Stimulated activated CD4-positive, alpha-beta T cell treated with anti-CD3 and anti-CD28 coated beads, TNF-alpha, amount 100 ng/mL, for 24 hours (primary cell): ENCODE measurements at regions not wholly inside any gene's neighbourhood (a gene's known extent, or its start where the extent isn't known, plus 50 kb on each side); places are given as distances from the start of the nearest gene placed in this dataset.
"Not testable (repeated sequence)": the region's sequence is repeated elsewhere in the genome, so short reads cannot be mapped to it uniquely, and the experiment has no call there.

Source experiments
- DNase-seq, 3 experiments: peaks; one replicate each; pipeline ENCODE4 v3.0.0-alpha.2; 2020; ENCODE audit warnings: low read depth in 3 of 3

- DNase-seq: no peak
Observed at GRCh38 chr12:97713270-97713669, 250.7 kb downstream of the RMST start.

- no peak for DNase-seq
Observed at GRCh38 chr12:97714107-97714563, 251.5 kb downstream of the RMST start.

DNA sequence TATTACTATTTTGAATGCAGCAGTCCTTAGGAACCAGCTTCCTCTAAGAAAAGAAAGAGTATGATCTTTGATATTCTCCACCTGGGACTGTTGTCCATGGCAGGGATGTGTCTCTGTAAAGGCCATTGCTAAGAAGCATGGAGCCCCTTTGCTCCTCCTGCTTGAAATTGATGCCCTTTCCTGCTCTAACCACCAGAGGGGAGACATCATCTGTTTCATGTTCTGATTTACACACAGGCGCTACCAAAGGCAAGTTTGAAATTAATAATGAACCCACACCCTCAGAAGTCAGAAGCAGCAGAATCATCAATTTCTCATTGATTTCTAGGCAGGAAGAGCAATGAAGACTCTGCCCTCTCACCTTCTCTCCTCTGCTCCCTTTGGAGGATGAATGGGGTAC, 253.8 kb downstream of the RMST start:
- no peak for DNase-seq

DNA sequence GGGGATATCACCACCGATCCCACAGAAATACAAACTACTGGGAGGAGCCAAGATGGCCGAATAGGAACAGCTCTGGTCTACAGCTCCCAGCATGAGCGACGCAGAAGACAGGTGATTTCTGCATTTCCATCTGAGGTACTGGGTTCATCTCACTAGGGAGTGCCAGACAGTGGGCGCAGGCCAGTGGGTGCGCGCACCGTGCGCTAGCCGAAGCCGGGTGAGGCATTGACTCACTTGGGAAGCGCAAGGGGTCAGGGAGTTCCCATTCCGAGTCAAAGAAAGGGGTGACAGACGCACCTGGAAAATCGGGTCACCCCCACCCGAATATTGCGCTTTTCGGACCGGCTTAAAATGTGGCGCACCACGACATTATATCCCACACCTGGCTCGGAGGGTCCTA, 261.2 kb downstream of the RMST start:
- DNase-seq: not testable (repeated sequence)

DNA sequence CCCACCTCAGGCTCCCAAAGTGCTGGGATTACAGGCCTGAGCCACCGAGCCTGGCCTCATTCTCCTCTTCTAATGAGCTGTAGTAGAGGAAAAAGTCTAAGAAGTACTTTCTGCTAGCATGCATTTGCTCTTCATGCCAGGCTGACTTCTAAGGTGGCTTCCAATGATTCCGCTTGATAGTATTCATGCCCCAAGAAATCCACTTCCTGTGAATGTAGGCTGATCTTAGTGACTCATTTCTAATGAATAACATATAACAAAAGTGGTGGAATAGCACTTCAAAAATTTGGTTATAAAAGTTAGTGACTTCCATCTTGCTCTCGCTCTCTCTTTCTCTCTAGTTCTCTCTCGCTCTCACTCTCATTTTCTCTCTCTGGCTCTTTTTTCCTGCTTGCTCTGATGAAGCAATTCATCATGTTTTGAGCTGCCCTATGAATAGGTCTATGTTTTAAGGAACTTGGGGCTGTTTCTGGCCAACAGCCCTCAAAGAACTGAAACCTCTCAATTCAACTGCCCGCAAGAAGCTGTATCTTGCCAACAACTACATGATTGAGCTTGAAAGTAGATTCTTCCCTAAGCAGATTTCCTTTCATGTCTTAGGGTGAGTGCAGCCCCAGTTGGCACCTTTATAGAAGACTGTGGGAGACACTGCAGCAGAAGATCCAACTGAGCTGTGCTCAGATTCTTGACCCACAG, 282.9 kb downstream of the RMST start:
- DNase-seq: no peak

DNA sequence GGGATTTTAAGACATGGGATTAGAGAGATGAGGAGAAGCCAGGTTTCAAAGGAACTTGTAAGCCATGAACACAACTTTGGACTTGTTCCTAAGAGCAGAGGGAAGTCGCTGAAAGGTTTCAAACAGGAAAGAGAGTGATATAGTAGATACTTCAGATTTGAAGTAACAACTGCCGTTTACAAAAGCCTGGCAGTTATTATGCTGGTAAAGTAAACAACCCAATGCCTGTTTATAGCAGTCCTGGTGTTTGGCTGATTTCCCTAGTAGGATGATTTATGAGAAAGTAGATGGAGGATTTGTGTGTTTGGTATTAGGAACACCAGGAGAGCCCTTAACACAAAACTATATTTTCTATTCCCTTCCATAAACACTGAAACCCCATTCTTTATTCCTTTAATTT, 285.7 kb downstream of the RMST start:
- no peak for DNase-seq

GRCh38 chr12:97751704-97752103, 289.1 kb downstream of the RMST start:
- DNase-seq: no peak

GRCh38 chr12:97752129-97752528, 289.5 kb downstream of the RMST start:
- no peak for DNase-seq

DNA sequence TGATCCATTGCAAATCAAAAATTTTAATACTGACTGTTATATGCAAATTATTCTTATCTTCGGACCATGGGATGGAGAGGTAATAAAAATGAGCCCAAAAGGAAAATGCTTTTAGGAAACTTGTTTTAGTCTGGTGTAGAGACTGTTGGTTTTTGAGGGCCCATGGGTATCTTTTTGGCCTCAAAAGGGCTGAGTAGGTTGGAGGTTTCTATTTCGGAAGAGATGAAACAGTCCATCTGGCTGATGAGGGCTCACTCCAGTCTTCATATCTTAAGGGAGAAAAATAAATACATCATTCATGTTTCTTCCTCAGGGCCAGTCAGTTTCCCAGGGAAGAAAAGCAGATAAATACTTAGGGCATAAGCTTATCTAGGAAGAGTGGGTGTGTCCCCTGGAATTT, 290.7 kb downstream of the RMST start:
- no peak for DNase-seq

DNA sequence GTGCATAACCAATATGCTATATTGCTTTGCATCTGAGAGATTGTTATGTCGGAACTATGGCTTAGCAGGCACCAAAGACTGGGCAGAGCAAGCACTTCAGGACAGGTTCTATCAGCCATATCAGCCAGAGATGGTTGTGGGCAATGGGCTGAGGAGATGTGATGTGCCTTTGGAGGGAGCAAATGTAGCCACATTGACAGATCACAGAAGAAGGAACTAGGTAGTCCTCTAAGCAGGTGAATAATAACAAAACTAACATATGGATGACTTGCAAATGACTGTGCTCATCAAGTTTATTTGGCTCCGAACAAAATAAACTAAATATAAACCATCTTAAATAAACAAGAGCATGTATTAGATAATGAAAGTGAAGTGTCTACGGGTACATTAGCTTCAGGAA, 291.7 kb downstream of the RMST start:
- no peak for DNase-seq

DNA sequence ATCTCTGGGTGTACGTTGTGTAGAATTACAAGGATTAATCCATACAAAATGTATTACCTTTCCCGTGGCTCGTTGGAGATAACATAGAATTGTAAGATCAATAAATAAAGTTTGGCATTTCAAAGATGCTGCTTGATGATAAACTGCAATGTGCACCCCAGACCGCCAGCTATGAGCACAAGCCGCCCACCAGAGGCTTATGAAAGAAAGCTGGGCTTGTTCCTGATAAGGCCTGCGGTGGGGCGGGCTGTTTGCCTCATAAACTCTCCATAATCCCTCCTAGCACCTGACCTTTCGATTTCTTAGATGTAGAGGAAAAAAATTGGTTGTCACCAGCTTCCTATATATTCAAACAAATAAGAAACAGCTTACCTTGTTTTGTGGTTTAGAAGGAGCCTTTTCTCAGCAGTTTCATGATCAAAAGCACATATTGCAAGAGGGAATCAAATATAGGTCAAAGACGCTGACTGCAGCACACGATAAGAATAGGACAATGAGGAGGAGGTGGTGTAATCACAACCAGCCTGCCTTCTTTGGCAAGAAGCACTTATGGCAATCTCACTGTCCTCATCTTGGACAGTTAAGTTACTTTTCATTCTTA, 293.6 kb downstream of the RMST start:
- no peak for DNase-seq

DNA sequence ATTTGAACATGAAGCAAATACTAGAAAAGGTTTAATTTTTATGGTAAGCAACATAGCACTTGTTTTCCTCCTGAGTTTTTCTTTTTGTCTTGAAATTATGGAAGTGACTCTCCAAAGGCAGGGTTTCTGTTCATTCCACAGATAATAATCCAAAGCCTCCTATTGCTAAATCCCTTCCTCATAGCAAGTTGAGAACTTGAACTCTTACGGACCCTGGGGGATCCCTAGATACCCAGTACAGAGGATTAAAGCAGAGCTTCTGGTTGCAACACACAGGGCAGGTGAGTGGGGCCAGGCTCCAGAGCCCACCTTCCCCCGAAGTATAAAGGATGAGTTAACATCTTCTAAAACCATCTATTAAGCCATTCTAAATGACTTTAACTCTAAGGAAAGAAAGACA, 294.1 kb downstream of the RMST start:
- DNase-seq: no peak

DNA sequence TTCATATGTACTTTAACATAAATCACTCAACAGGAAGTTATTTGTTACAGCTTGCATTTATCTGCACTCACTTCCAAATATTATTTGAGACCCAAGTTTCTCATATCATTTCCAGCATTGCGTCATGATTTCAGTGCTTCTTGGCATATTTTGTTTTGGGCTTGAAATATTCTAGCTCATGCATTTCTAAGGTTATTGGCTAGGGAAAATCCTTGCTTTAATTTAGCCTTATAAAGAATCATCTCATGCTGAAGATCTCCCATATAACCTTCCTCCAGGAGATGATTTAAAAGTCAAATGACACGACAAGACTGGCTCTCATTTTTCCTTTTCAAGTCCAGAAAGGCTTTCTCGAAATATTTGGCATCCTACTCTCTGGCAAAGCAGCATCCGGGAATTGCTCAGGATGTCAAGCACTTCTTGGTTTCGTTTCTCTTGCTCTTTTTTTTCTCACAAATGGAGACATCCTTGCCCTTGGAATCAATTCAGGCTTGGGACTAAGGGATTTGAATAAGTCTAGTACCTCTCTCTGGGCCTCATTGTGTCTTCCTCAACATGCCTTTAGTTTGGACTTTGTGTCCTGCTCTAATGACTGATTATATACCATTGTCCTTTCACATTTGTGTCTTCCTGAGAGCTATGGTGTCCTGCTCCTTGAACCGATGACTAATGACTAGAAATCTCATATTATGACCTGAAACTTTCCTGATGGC, 295.0 kb downstream of the RMST start:
- no peak for DNase-seq

DNA sequence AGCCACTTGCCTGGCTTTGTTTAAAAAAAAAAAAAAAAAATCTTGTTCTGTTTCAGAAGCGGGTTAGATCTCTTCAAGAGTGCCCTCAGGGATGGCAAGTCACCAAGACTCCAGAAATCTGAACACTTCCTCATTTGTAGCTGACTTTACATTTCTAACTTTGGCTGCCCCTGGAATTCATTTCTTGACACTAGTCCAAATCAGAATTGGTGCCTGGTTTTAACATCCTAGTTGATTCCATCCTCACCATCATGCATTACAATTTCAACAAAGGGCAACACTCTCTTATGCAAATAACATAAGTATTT, 295.5 kb downstream of the RMST start:
- no peak for DNase-seq

DNA sequence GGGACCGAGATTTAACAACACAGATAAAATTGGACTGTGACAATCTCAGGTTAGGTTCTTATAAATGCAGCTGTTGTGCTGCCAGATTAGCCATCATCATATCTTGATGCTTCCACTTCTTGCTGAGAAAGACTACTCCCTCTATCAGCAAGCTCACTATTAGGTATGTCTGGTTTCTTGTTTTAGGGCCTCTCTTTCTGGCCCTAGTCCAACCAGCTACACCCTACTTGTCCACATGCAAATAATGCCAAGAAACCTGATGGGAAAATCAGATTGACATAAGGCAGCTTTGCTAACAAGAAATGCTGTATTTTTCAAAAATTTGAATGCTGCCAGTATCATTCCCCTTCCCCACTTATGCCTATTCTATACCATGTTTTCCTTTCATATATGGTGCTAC, 296.0 kb downstream of the RMST start:
- DNase-seq: no peak

DNA sequence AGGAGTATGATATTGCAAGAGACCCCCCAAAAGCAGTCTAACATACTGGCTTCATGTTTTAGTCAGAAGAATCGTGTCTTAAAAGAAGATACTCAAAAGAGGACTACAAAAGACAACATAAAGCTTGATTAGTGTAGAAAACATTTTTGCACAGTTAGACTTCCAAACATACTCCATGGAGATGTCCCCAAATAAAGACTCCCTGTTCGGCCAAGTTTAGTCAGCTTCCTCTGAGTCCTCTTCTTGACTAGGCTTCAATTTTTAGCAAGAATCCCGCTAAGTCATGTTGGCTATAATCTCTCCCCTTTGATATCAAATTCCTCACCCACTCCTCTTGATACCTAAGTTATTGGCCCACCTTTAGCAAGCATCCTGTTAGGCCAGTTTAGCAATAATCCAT, 298.0 kb downstream of the RMST start:
- no peak for DNase-seq

DNA sequence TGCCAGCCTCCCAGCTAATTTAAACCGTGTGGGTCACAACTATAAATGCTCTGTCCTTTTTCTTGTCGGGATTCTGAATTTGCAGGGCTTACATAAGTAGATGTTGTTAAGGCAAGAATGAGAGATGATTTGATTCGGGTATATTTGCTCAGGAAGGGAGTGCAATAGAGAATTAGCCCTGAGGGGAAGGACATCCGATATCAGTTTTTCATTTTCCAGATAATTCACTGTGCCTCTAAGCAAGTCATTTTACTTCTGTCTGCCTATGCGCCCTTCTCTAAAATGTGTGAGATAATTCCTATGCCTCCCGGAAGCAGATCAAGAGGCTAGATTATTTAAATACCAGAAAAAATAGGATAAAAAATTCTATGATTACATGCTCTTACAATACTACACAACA, 300.5 kb downstream of the RMST start:
- DNase-seq: no peak

DNA sequence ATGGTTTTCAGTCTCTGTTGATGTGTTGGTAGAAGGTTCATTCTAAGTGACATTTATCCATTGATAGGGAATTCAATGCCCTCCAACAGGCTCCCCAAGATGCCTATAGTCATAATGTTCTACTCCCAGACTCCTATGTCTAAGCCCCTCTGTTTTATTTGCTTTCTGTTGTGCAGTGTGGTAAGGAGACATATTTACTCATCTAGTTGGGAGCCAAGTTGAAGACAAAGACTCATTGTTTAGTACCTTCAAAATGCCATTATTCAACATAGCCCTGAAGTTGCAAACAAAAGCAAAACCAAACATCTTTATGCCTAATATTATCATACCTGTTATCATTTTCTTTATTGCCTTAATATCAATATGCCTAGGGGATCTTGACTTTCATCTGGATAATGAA, 302.1 kb downstream of the RMST start:
- DNase-seq: no peak

- DNase-seq: no peak
Observed at GRCh38 chr12:97767347-97767746, 304.7 kb downstream of the RMST start.

DNA sequence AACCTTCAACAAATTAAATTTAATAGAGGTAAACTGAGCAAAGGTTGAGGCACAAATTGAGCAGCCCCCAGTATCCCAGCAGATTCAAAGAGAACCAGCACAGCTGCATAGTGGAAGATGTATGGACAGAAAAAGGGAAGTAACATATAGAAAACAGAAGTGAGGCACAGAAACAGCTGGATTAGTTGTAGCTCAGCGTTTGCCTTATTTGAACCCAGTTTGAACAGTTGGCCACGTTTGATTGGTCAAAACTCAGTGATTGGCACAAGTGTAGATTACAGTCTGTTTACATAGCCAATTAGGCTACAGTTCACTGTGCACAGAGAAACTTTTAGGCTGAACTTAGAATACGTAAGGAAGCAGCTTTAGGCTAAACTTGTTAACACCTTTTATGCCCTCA, 315.5 kb downstream of the RMST start:
- no peak for DNase-seq

DNA sequence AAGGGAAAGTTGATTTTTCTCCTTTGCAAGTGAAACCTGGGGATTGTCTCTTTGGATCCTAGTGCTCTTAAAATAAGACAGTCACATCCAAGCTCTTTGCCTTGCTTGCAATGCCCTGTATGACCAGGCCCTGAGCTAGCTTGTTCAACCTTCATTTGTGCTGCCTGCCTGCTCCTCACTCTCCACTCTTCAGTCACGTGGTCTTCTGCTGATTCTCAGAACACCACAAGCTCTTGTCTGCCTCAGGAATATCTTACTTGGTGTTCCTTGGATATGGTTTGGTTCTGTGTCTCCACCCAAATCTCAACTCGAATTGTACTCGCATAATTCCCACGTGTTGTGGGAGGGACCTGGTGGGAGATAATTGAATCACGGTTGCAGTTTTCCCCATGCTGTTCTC, 318.7 kb downstream of the RMST start:
- DNase-seq: no peak

DNA sequence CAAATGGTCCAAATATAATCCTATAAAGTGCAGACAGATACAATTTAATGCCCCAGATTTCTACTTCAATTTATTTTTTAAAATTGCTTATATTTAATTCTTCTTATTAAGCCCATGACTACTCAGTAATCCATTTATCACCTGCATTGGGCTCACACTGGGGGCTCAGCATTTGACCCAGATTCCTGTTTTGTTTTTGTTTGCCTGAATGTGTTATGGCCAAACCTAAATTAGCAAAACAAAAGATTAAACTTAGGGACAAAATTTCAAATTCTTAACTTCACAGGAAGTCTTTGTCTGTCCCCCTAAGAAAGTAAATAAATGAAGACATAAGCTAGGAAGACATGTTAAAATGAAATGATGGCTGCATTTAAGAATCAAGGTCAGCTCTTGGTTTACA, 322.3 kb downstream of the RMST start:
- no peak for DNase-seq

DNA sequence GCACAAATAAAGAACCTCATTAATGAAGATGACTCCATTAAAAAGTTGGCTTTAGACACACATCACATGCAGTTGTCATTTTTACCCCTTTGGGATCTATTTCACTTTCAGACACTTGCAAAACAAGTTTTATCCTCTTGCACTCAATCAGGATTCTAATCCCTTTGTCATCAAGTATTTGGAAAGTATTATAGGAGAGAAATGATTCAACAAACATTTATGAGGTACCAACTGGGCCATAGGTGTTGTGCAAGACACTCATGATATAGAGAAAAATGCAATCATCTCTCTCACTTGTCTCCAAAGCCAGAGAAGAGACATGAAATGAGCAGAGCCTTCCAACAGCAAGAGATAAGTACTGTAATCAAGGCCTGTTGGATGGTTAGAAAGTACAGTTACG, 327.7 kb downstream of the RMST start:
- DNase-seq: no peak
